MM.1S (cell line): ENCODE measurements at regions not wholly inside any gene's neighbourhood (a gene's known extent, or its start where the extent isn't known, plus 50 kb on each side); places are given as distances from the start of the nearest gene placed in this dataset.

Experiments
- DNase-seq: peaks from one replicate; pipeline ENCODE4 v3.0.0-alpha.2; 2015
- H2AFZ ChIP-seq: fragments of 300-600 bp; sonication (generic); 2 replicates; pipeline ENCODE4 v1.6.0; 2016; ENCODE audit warnings: antibody characterized with exemption, low read length
- H3F3A ChIP-seq: fragments of 300-600 bp; sonication (generic); 2 replicates; pipeline ENCODE4 v1.6.1; 2016; ENCODE audit warnings: mild to moderate bottlenecking, antibody characterized with exemption, low read length, moderate library complexity, mixed read lengths; ENCODE audit not compliant: insufficient read depth
- H3K27ac ChIP-seq: fragments of 300-600 bp; sonication (generic); 2 replicates; pipeline ENCODE4 v1.5.1; 2016; ENCODE audit warnings: mild to moderate bottlenecking, low read length
- H3K27me3 ChIP-seq: fragments of 300-600 bp; sonication (generic); replicated peaks from 2 replicates; pipeline ENCODE4 v1.6.0; 2016; ENCODE audit warnings: low read length; ENCODE audit not compliant: insufficient read depth
- H3K36me3 ChIP-seq: fragments of 300-600 bp; sonication (generic); replicated peaks from 2 replicates; pipeline ENCODE4 v1.6.1; 2016; ENCODE audit warnings: mild to moderate bottlenecking, low read length, mixed read lengths; ENCODE audit not compliant: insufficient read depth
- H3K4me1 ChIP-seq: fragments of 300-600 bp; sonication (generic); 2 replicates; pipeline ENCODE4 v1.6.1; 2016; ENCODE audit warnings: low read length, mixed read lengths
- H3K4me2 ChIP-seq: fragments of 300-600 bp; sonication (generic); 2 replicates; pipeline ENCODE4 v1.6.0; 2016; ENCODE audit warnings: low read depth, low read length
- H3K4me3 ChIP-seq: fragments of 300-600 bp; sonication (generic); 2 replicates; pipeline ENCODE4 v1.5.1; 2016; ENCODE audit warnings: low read length, mixed read lengths
- H3K79me2 ChIP-seq: fragments of 300-600 bp; sonication (generic); 2 replicates; pipeline ENCODE4 v1.6.1; 2016; ENCODE audit warnings: mixed run types, low read length, mixed read lengths
- H3K9ac ChIP-seq: fragments of 300-600 bp; sonication (generic); 2 replicates; pipeline ENCODE4 v1.6.1; 2016; ENCODE audit warnings: low read length, mixed read lengths
- H3K9me2 ChIP-seq: fragments of 300-600 bp; sonication (generic); replicated peaks from 2 replicates; pipeline ENCODE4 v1.6.1; 2016; ENCODE audit warnings: mild to moderate bottlenecking, low read length, mixed read lengths; ENCODE audit not compliant: insufficient read depth
- H3K9me3 ChIP-seq: fragments of 300-600 bp; sonication (generic); replicated peaks from 2 replicates; pipeline ENCODE4 v1.6.1; 2016; ENCODE audit warnings: mild to moderate bottlenecking, low read length, mixed read lengths; ENCODE audit not compliant: insufficient read depth
- H4K20me1 ChIP-seq: fragments of 300-600 bp; sonication (generic); 2 replicates; pipeline ENCODE4 v1.6.1; 2016; ENCODE audit warnings: mild to moderate bottlenecking, low read length, moderate library complexity, mixed read lengths; ENCODE audit not compliant: insufficient read depth
- CTCF ChIP-seq: fragments of 300-600 bp; sonication (generic); IDR thresholded peaks from 2 replicates; pipeline ENCODE4 v1.5.1; 2016; ENCODE audit warnings: antibody characterized with exemption, low read length, mixed read lengths
- EZH2 ChIP-seq: fragments of 300-600 bp; sonication (generic); optimal IDR thresholded peaks from 2 replicates; pipeline ENCODE3; 2017; ENCODE audit warnings: low read depth, mild to moderate bottlenecking, antibody characterized with exemption, low read length, mixed read lengths
- EZH2phosphoT487 ChIP-seq: fragments of 300-600 bp; sonication (generic); IDR thresholded peaks from 2 replicates; pipeline ENCODE4 v1.6.1; 2018; ENCODE audit warnings: antibody characterized with exemption, low read length

GRCh38 chr5:93886917-93887361, 145.5 kb upstream of the POU5F2 start:
- H3K9me2 ChIP-seq, result no peaks in the 10 kb centered on the region; the same call in 1 of the 2 replicates
- no peaks in the 10 kb centered on the region for H3K27me3 ChIP-seq
- no peaks in the 10 kb centered on the region for H3K36me3 ChIP-seq
- DNase-seq, result peak; percentile 20
- no peaks in the 10 kb centered on the region for H4K20me1 ChIP-seq
- no peaks in the 10 kb centered on the region for H3F3A ChIP-seq
- H3K4me3 ChIP-seq, result no peak overlapping the region
- H3K4me2 ChIP-seq, result peak overlapping the region; percentile 22; the same call in 1 of the 2 replicates
- no peak overlapping the region for H2AFZ ChIP-seq
- no peaks in the 10 kb centered on the region for H3K79me2 ChIP-seq
- TF ChIP-seq EZH2 (no peak), EZH2phosphoT487 (no peak), CTCF (no peak)
- no peak overlapping the region for H3K9ac ChIP-seq
- no peaks in the 10 kb centered on the region for H3K9me3 ChIP-seq
- H3K4me1 ChIP-seq, result no peaks in the 10 kb centered on the region
- no peak overlapping the region for H3K27ac ChIP-seq

DNA sequence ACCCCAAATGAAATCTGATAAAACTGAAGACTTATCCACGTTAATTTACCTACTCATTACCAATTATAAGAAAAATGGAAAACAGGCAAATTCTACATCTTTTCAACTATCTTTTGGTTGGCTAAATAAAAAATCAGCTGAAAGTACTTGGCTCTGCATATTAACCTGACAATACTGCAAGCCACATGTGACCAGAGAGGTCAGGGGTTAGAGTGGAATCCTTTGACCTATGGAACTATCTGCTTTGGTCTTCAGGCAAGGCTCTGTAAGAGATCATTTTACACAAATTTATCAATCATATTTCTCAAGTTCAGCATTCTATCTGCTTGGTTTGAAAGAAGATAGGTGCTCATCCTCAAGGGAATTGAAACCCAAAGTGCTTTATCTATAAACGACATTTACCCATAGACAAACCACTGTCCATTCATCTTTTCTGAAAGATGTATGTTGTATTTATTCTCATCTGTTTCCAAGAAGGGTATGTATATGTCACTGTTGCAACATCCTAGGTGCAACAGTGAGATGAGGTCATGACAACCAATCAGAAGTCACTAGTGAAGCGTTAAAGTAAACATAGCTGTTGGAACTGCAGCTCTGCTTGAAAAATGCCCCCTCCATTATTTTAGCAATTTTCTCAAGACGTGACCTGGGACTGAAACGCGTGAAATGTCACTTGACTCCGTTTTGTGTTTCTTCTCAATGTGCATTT, 144.9 kb upstream of the POU5F2 start:
- no peak overlapping the region for H3K9ac ChIP-seq

GRCh38 chr5:93884254-93884653, 142.9 kb upstream of the POU5F2 start:
- Histone ChIP-seq H3K9me3 (no peaks in the 10 kb centered on the region), H3K27ac (no peak overlapping the region), H2AFZ (no peak overlapping the region), H3K9ac (no peak overlapping the region), H3K36me3 (no peaks in the 10 kb centered on the region), H3K4me2 (no peak overlapping the region), H3F3A (no peaks in the 10 kb centered on the region), H3K79me2 (no peaks in the 10 kb centered on the region), H3K27me3 (no peaks in the 10 kb centered on the region), H4K20me1 (no peaks in the 10 kb centered on the region), H3K4me3 (no peak overlapping the region), H3K9me2 (no peaks in the 10 kb centered on the region; the same call in 1 of the 2 replicates), H3K4me1 (no peaks in the 10 kb centered on the region)
- no peak for DNase-seq
- no peak for TF ChIP-seq EZH2phosphoT487
- no peak for TF ChIP-seq CTCF
- TF ChIP-seq EZH2, result no peak

More for the DNA sequence above, 144.9 kb upstream of the POU5F2 start:
- H3K4me1 ChIP-seq, result no peaks in the 10 kb centered on the region
- no peak overlapping the region for H3K4me3 ChIP-seq
- H3K27ac ChIP-seq, result no peak overlapping the region
- H3K4me2 ChIP-seq, result no peak overlapping the region
- no peaks in the 10 kb centered on the region for H3F3A ChIP-seq
- H3K27me3 ChIP-seq, result no peaks in the 10 kb centered on the region
- H4K20me1 ChIP-seq, result no peaks in the 10 kb centered on the region
- no peaks in the 10 kb centered on the region; the same call in 1 of the 2 replicates for H3K9me2 ChIP-seq
- no peaks in the 10 kb centered on the region for H3K36me3 ChIP-seq
- no peak overlapping the region for H2AFZ ChIP-seq
- H3K9me3 ChIP-seq, result no peaks in the 10 kb centered on the region
- TF ChIP-seq CTCF (no peak), EZH2 (no peak), EZH2phosphoT487 (no peak)
- DNase-seq, result no peak
- no peaks in the 10 kb centered on the region for H3K79me2 ChIP-seq
